Gastrocnemius medialis (tissue), 4 donors: ENCODE measurements at regions not wholly inside any gene's neighbourhood (a gene's known extent, or its start where the extent isn't known, plus 50 kb on each side); places are given as distances from the start of the nearest gene placed in this dataset.
"Not testable (repeated sequence)": the region's sequence is repeated elsewhere in the genome, so short reads cannot be mapped to it uniquely, and the experiment has no call there.

ENCODE experiments used
- CTCF ChIP-seq, 5 experiments: fragments of 450-650 bp in 3 of 5; fragments of 200-600 bp in 2 of 5; sonication (generic) in 2 of 5; IDR thresholded peaks in 4 of 5; conservative IDR thresholded peaks in 1 of 5; 1 replicate in 4 of 5; 2 replicates in 1 of 5; pipeline ENCODE4 v1.5.1; 2016 to 2019; ENCODE audit warnings: antibody characterized with exemption in 5 of 5, mild to moderate bottlenecking in 3 of 5, moderate library complexity in 3 of 5
- POLR2A ChIP-seq, 2 donors: fragments of 450-650 bp; IDR thresholded peaks; one replicate each; pipeline ENCODE4 v1.6.1; 2017; ENCODE audit warnings: antibody characterized with exemption in 2 of 2, mild to moderate bottlenecking in 2 of 2, moderate library complexity in 2 of 2

- not testable (repeated sequence) for TF ChIP-seq CTCF (IDR thresholded peaks at IDR 0.05 in 4 of 5, conservative IDR thresholded peaks at IDR 0.05 in 1 of 5); POLR2A (IDR thresholded peaks at IDR 0.05)
Observed at GRCh38 chr21:9737871-9738515, 783.4 kb upstream of the TPTE start.
